ENCODE measurements at regions not wholly inside any gene's neighbourhood (a gene's known extent, or its start where the extent isn't known, plus 50 kb on each side); places are given as distances from the start of the nearest gene placed in this dataset.

DNA sequence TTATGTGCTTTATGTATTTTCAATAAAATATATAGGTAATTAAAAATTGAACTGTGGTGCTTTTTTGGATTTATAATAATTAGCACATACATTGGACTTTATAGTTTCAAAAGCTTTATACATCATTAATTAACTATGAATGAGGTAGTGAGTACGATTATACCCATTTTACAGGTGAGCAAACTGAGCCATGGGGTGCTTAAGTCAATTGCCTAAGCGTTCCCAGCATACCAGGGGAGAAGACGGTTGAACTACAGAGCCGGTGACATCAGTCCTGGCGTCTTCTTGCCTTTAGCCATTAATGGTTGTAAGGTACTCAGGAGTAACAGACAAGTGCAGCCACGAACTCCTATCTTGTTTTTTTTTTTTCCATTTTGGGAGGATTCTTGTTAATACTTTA lies 172.8 kb downstream of the GATA3 start:
- TF ChIP-seq, protein P1, sequence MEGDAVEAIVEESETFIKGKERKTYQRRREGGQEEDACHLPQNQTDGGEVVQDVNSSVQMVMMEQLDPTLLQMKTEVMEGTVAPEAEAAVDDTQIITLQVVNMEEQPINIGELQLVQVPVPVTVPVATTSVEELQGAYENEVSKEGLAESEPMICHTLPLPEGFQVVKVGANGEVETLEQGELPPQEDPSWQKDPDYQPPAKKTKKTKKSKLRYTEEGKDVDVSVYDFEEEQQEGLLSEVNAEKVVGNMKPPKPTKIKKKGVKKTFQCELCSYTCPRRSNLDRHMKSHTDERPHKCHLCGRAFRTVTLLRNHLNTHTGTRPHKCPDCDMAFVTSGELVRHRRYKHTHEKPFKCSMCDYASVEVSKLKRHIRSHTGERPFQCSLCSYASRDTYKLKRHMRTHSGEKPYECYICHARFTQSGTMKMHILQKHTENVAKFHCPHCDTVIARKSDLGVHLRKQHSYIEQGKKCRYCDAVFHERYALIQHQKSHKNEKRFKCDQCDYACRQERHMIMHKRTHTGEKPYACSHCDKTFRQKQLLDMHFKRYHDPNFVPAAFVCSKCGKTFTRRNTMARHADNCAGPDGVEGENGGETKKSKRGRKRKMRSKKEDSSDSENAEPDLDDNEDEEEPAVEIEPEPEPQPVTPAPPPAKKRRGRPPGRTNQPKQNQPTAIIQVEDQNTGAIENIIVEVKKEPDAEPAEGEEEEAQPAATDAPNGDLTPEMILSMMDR (IDR thresholded peaks at IDR 0.05; ENCODE audit: low read depth, low read length, poor library complexity, severe bottlenecking) = no peak
- no peak for TF ChIP-seq EZH2phosphoT487 (IDR thresholded peaks at IDR 0.05; ENCODE audit: borderline replicate concordance, low read length)

Measured in DOHH2 (cell line).